ENCODE measurements at regions not wholly inside any gene's neighbourhood (a gene's known extent, or its start where the extent isn't known, plus 50 kb on each side); places are given as distances from the start of the nearest gene placed in this dataset.

DNA sequence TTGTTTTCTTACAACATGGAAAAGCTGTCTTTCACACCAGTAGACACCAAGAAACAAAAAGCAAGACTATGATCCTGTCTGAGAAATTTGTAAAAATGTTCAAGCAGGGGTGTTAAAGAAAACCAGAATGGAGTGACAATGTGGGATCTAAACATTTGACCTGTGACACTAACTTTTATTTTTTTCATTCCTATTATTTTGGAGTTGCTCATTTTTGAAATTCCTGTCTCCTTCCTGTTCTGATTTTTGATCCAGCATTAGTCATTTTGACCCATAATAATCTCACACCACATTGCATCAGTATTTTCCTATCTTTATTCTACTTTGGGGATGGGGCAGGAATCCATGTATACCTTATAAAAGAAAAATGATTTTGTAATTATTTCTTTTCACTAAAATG, 164.2 kb downstream of the DLEU7 start:
- DNase-seq (ENCODE audit: low spot score) = no peak

DNA sequence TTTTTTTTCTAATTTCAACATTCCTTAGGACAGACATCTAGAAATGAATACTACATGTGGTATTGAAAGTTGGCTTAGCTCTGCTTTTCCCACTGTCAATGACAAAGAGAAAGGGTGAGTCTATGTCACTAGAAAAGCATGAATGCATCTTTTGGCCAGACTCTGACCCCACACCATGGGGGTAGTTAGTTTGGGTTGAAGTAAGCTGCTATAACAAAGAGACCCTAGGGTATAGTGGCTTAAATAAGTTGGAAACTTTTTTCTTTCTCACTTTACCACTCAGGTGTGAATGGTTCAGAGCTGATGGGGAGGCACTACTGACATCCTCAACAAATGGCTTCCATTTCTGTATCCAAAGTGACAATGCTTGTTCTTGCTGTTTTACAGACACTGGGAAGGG, 161.5 kb downstream of the DLEU7 start:
- DNase-seq (ENCODE audit: low spot score) = no peak

DNA sequence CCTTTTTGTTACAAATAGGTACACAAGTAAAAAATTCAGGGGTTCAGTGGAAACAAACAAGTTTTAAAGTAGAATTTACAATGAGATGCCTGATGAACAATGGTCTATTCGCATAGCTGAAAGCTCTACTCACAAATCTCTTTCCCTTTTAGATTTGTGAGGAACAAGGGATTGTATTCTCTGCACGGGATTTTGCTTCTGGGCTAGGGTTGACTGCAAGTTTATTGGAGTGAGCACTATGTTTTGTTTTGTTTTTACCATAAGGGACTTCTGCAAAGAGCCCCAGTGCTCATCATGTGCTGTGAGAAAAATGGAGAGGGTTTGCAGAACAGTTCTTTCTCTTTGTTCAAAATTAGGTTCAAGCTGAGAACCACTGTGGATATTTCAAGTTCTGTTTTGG, 160.5 kb downstream of the DLEU7 start:
- no peak for DNase-seq (ENCODE audit: low spot score)

DNA sequence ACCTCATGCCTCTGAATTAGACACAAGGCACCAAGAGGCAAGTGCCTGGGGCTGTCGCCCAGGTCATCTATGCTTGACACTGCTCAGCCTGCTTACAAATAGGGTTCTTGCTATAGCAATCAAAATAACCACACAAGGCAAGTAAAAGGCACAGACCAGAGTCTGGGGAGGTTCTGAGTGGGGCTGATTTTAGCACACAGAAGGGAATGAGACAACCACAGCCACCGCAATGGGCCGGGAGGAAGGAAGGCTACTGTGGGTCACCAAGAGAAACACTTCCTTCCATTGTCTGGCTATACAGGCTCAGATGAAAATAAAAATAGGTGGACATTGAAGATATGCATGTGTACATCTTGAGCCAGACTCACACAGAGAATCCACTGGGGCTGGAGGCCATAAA, 159.1 kb downstream of the DLEU7 start:
- peak; percentile 47 for DNase-seq (ENCODE audit: low spot score)

DNA sequence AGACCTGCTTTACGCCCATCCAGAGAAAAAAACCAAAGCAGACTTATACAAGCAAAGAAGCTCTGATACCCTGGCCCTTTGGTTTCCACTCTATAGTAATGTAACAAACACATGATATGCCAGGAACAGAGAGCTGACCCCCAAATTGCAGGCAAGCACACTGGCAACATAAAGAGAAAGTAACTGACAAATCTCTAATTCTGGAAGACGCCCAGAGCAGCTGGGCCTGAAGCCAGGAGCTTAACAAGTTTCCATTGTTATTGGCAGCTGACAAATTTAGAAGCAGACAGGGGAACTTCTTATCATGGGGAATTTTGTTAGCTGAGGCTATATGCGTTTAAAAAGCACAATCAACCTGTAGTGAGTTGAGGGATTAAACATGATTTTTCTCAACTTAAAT, 158.0 kb downstream of the DLEU7 start:
- peak; percentile 56 for DNase-seq (ENCODE audit: low spot score)

DNA sequence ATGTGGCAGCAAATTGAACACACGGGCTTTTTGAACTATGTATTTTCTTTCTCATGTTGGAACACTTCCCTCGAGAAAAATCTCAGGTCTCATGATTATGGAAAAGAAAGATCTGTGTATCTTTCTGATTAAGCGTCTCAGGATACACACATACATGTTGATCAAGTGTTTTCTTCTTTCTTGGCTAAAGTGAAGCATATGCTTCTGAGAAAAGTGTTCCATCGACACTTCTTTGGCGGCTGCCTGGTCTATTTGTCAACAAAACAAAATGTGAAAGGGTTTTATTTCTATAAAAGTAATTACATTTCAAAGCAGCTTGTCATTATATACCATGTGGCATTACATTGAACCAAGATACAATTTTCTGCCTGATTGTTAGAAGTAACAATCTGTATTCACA, 157.5 kb downstream of the DLEU7 start:
- DNase-seq (ENCODE audit: low spot score) = no peak

DNA sequence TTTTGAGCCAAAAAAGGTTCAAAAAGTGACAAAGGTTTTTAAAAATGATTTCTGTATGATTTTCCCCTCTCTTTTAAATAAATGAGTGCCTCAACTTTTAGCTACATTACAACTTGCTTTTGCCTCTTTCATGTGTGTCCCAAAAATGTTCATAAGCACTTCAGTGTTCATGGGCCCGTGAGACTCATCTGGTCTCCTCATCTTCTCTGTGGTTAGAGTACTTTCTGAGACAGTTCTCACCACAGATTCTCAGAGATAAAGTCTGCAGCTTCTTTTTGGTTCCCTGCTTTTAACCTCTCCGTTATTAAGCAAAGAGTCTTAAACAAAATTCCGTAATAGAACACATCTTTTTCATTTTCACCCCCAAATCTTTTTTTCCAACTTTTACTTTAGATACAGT, 156.9 kb downstream of the DLEU7 start:
- DNase-seq (ENCODE audit: low spot score) = no peak

DNA sequence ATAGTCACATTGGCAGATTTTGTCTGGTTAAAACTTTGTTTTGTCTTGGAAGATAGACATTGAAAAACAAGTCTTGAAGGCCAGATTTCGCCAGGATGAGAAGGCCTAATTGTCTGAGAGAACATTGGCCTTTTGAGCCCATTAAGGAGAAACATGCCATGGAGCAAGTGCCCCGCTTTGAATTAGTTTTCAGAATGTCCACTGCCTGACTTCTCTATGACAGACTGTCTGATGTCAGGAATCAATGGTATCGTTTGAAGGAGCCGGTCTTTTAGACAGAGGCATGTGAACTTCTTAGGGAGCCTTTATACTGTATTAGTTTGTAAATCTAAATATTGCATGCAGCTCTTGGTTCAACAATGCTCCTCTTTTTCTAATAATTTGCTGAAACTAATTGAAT, 155.9 kb downstream of the DLEU7 start:
- DNase-seq (ENCODE audit: low spot score) = no peak

DNA sequence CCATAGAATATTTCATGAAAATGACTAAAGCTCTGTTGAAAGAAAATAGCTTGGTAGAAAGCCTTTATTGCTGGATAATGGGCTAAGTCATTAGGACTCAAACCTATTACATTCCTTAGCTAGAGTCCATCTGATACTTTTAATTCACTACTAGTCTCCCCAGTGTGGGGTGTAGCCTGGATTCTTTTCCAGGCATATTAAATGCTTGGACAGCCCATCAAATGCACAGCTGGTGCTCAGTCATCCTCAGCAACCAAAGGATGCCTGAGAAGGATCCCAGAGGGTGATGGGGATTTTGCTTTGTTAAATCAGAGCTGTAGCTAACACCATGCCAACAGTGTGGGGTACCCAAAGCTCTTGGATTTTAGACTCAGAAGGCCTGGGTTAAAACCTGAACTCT, 153.5 kb downstream of the DLEU7 start:
- no peak for DNase-seq (ENCODE audit: low spot score)

DNA sequence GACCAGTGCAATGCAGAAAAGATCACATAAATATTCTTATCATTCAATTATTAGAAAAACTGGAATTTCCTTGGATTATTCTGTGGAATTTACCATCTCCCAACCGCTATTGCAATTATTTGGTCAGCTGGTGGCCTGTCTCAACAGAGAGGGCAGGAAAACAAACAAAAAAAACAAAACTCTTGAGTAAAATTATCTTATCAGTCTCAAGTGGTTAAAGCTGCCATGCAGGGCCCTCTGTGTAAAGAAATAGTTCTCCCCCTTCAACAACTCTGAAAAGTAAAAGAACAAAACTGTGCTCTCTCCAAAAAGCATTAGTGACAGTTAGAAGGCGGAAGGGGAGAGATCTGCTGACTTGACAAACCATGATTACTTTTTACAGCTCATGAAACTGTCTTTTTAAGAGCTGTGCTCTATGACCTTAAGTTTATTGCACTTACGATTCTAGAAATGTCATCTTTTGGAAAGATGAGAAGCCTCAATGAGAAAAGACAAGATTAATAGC, 152.3 kb downstream of the DLEU7 start:
- no peak for DNase-seq (ENCODE audit: low spot score)

DNA sequence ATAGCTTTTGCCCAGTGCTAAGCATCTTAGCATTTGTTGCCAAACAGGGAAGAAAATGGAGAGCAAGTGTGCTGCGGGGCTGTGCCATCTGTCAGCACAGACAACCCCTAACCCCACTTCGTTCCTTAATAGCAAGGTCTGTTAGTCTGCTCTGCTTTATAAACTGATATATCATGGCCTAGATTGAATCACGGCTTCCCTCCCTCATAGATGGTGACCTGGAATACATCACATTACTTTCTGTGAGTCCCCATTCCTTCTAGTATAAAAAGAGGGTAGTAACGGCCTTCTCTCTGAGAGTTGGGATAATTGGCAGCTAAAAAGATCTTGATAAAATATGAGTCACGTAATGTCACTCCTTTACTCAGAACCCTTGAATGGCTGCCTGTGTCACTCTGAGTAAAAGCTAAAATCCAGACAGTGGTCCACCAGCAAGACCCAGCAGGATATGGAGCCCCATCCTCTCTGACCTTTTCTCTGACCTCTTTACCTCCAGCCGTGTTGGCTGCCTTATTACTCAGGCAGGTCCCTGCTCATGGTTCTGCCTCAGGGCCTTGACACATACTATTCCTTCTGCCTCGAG, 151.7 kb downstream of the DLEU7 start:
- no peak for DNase-seq (ENCODE audit: low spot score)

DNA sequence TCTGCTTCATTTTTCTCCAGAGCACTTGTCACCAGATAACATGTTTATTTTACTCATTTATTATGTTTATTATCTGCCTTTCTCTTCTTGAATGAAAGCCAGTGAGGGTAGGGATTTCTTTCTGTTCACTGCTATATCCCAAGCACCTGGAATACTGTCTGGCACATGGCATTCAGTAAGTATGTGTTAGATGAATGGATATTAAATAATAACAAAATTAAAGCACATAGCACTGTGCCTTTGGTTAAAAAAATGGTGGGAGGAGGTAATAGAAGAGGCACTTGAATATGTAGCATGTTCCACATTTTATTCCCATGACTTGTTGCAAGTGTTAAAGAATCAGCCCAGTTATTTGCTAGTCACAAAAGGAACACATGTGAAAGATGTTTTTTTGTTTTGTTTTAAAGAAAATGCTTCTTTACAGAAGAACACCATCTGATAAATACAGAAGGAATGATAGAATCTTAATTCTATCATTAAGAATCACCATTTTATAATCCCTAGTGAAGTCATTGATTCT, 151.0 kb downstream of the DLEU7 start:
- no peak for DNase-seq (ENCODE audit: low spot score)

DNA sequence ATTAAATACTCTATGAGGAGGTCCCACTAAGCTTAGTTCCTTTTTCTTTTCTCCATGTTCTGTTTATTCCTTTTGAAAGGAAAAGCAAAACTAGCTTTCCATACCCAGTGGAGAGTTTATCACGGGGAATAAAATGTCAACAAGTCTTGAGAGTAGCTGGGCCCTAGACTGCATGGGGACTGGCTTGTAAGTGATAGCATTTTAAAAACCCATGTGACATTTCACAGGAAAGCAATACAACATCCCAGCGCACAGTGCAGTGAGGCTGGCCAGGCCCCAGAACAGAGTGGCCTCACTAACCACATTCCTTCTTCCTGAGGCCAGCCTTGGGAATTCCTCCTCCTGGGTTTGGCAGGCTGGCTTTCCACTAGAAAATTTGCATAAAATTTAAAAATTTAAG, 149.8 kb downstream of the DLEU7 start:
- no peak for DNase-seq (ENCODE audit: low spot score)

DNA sequence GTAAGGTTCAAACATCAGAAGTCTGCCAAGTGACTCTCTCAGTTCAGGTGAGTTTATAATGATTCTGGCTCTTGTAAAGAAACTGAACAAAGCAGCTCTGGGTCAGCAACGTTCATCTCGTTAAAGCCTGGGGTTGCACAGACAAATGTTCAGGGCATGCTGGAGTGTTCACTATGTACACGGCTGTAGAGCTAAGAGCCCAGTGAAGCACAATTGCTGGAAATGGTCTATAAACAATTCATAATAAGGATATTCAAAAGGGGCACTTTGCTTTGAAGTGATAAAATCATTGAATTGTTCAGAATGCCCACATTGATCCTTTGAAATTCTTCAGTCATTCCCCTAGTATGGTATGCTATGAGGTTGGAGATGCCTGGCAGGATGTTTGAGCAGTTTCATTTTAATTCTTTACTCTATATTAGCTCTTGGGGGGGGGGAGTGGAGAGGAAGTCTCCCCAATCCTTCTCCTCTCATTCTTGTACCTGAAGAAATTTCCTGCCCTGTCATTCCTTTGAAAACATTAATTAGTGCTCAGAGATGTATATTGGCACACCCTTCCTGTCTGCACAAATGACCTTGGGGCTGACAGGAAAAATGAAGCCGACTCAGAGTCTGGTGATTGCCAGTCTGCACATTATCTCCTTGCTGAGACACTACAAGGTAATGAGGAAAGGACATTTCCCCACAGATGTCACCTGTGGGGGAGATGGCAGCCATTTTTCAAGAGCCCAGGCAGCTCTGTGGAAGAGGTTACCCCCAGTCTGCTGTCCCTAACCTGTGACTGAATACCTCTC, 145.5 kb downstream of the DLEU7 start:
- DNase-seq (ENCODE audit: low spot score) = no peak

DNA sequence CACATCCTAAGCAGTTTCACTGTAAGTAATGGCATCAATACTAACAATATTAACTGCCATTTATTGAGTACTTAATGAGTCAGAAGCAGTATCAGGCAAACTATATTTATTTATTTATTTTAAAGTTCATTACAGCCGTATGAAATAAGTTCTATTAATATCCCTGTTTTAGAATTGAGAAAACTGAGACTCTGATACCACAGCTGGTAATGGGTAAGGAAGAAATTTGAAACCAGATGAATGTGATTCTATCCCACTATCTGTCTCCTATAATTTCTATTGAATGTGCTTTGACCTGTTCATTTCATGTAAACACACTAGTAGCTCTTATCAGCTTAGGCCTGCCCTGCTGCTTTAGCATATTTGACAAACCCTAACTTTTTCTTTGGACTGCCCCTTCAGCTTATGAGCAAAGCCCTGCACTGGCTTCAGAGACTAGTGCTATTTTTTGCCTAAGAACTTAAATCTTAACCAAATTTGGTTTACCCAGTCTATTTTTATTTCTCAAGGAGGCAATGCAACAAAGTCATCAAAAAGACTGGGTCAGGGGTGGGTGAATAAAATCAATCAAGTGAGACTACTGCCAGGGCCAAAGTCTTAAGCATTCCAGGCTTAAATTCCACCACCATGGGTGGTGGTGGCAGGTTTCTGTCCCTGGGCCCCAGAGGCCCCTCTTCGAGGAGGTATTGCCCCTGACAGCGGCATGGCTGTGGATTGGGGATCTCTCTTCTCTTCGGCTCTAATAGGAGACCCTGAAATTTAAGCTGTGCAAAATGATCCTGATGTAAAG, 143.4 kb downstream of the DLEU7 start:
- DNase-seq (ENCODE audit: low spot score) = no peak

DNA sequence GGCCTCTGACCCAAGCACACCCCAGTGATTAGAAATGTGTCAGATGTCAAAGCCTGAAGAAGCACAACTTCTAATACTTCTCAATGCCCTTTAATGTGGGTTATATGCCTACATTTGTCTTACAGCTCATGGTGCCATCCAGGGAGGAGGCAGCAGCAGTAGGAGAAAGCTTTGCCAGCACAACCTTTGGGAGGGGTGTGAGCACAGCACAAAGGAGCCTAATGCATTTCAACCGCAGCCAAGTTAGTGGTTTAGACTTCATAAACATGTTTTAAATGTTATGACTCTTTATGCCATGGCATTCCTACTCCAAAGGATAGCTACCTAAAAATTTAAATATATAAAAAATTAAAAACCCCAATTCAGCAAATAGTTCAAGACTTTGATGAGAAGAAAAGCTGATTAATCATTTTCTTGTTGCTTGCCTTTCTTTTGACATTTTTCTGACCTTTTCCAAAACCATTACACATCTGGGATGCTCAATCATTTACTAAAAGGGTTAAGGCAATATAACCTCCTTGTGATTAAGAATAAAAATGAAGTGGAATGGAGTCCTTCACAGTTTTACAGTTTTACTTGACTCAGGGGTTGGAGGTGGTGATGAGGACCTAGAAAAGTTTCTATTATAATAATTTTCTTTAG, 142.7 kb downstream of the DLEU7 start:
- DNase-seq (ENCODE audit: low spot score) = no peak

DNA sequence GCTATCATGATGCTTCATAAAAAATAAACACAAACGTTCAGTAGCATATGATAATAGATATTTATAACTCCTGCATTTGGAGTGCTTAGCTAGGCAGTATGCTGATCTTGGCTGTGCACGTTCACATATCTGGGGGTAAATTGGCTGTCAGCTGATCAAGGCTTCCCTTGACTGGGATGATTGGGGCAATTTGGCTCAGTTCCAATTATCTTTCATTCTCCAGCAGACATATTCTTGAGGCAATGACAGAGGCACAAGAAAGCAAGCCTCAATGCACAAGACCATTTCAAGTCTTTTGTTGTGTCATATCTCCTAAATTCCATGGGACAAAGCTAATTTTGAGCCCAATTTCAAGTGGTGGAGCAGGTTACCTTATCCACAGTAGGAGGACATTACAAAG, 142.0 kb downstream of the DLEU7 start:
- DNase-seq (ENCODE audit: low spot score) = no peak

DNA sequence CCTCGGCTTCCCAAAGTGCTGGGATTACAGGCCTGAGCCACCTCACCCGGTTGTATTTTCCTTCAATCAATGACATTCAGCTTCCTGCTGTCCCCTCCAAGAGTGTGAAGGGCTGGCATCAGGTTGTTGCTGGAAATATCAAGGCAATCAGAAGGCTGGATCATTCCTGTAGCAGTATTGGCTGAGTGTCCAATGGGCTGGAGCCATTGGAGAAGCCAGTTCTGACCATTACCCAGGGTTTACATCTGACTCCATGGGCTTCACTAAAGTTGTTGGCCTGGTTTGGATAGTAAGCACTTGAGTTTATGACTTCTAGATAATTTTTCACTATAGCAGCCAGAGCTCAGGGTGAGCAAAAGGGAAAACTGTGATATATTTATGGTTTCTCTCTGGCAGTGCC, 137.0 kb downstream of the DLEU7 start:
- DNase-seq (ENCODE audit: low spot score) = no peak

DNA sequence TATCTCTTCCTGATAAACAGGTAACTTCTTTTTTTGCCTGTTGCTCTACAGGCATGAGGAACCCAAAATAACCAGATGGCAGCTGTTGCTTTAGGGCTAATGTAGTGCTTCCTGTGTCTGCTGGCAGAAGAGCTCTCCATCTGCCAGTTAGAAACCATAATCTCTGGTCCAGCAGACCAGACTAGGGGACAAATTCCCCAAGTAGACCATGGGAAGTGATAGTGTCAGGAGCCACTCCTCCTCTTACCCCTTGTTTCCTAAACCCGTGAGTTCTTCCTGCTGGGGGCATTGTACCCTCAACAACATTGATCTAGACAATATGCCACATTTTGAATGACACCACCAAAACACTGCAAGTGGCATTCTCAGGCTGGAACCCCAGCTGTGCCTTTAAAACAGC, 135.9 kb downstream of the DLEU7 start:
- DNase-seq (ENCODE audit: low spot score) = no peak

DNA sequence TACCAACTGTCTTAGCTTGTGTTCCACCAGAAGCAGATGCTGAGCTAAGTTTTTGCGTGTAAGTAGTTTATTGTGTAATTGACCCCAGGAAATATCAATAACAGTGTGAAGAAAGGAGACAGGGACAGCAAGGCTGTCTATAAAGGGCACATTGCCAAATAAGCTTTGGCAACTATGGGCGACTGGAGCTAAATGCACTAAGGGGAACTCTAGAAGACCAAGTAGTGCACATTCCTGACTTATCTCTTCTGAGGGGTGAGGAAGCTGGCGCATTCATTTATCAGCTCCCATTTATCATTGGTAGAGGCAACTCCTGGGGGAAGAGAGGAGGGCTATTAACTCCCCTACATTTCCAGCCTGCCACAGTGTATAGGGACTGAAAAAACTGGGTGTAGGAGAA, 135.0 kb downstream of the DLEU7 start:
- no peak for DNase-seq (ENCODE audit: low spot score)

DNA sequence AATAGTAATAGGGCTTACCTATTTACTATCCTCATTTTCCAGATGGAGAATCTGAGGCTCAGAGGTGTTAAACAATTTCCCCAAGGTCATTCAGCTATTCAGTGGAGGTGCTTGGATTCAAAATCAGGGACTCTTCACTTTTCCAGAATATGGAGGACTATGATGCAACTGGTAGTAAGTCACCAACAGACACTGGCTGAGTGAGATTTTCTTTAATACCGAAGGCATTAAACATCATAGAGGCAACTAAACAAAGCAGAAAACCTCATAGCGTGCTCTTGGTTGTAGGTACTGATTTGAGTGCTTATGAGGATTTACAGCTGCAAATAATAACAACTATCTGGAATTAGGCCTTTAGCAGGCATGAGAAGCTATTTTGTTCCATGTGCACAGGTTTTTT, 134.4 kb downstream of the DLEU7 start:
- DNase-seq (ENCODE audit: low spot score) = no peak

DNA sequence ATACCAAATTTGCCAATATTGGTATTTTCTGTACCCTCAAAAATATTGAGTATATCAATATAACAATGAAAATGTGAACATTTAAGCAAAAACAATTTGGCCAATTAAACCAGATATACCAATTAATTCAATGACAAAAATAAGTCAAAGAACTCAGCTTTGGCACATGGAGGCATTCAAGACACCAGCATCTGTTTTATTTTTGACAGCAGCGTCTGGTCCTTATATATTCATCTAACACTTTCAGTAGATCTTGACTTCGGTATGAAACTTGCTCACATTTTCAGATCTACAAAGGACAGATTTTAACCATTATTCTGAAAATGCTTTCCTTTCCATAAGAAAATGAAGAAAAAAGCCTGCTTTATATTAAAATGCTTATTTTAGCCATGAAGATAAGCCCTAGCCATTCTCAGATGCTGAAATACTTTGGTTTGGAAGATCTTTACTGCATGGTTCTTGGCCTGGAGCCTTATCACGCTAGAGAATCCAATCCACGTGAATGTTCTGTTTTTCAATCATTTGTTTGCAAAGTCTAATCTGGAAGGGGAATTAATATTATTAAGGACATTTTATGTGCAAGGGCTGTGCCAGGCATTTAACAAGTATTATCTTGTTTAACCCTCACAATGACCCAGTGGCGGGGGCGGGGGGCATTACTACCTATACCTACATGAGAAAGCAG, 132.2 kb downstream of the DLEU7 start:
- DNase-seq (ENCODE audit: low spot score) = no peak

Data from mucosa of gallbladder (tissue), 1 donor.